Activated naive CD8-positive, alpha-beta T cell treated with anti-CD3 and anti-CD28 coated beads, Interleukin-2, amount 50 U/mL, for 24 hours (primary cell): ENCODE measurements at regions not wholly inside any gene's neighbourhood (a gene's known extent, or its start where the extent isn't known, plus 50 kb on each side); places are given as distances from the start of the nearest gene placed in this dataset.

Source experiments
- ATAC-seq: fragments of 150-1000 bp; cut with Tn5 transposase; one replicate; pipeline ENCODE4 v1.10.0; 2021
- DNase-seq: peaks from one replicate; pipeline ENCODE4 v3.0.0; 2021
- H3K27ac Mint-ChIP-seq: one replicate; pipeline ENCODE4 v1.8.0; 2021; ENCODE audit warnings: mild to moderate bottlenecking, mixed read lengths
- H3K27me3 Mint-ChIP-seq: one replicate; pipeline ENCODE4 v1.8.0; 2021; ENCODE audit warnings: mixed read lengths
- H3K36me3 Mint-ChIP-seq: one replicate; pipeline ENCODE4 v1.8.0; 2021; ENCODE audit warnings: low read depth, mixed read lengths
- H3K4me1 Mint-ChIP-seq: one replicate; pipeline ENCODE4 v1.8.0; 2021; ENCODE audit warnings: mixed read lengths
- H3K4me3 Mint-ChIP-seq: one replicate; pipeline ENCODE4 v1.8.0; 2021; ENCODE audit warnings: mild to moderate bottlenecking, moderate library complexity, mixed read lengths
- H3K9me3 Mint-ChIP-seq: one replicate; pipeline ENCODE4 v1.8.0; 2021; ENCODE audit warnings: mixed read lengths

GRCh38 chr10:1896153-1896552, 158.8 kb upstream of the ADARB2 start:
- DNase-seq: no peak
- no peaks in the 10 kb centered on the region for H3K36me3 Mint-ChIP-seq
- no peak for ATAC-seq
- H3K9me3 Mint-ChIP-seq: no peaks in the 10 kb centered on the region
- no peak overlapping the region for H3K27ac Mint-ChIP-seq
- peaks cover 10% of the 10 kb centered on the region for H3K4me1 Mint-ChIP-seq
- H3K27me3 Mint-ChIP-seq: no peaks in the 10 kb centered on the region
- H3K4me3 Mint-ChIP-seq: no peak overlapping the region

GRCh38 chr10:1895691-1896090, 158.4 kb upstream of the ADARB2 start:
- H3K27me3 Mint-ChIP-seq: no peaks in the 10 kb centered on the region
- no peak for DNase-seq

GRCh38 chr10:1894912-1895311, 157.6 kb upstream of the ADARB2 start:
- DNase-seq: no peak
- no peak overlapping the region for H3K27ac Mint-ChIP-seq
- no peak overlapping the region for H3K4me3 Mint-ChIP-seq
- H3K9me3 Mint-ChIP-seq: no peaks in the 10 kb centered on the region
- ATAC-seq: no peak
- no peaks in the 10 kb centered on the region for H3K27me3 Mint-ChIP-seq
- H3K4me1 Mint-ChIP-seq: peaks cover 10% of the 10 kb centered on the region
- H3K36me3 Mint-ChIP-seq: no peaks in the 10 kb centered on the region

More at GRCh38 chr10:1895691-1896090, 158.4 kb upstream of the ADARB2 start:
- no peak overlapping the region for H3K4me3 Mint-ChIP-seq
- H3K4me1 Mint-ChIP-seq: peaks cover 10% of the 10 kb centered on the region
- H3K36me3 Mint-ChIP-seq: no peaks in the 10 kb centered on the region
- ATAC-seq: no peak
- no peak overlapping the region for H3K27ac Mint-ChIP-seq
- no peaks in the 10 kb centered on the region for H3K9me3 Mint-ChIP-seq

- no peaks in the 10 kb centered on the region for H3K27me3 Mint-ChIP-seq
- DNase-seq: no peak
- no peaks in the 10 kb centered on the region for H3K36me3 Mint-ChIP-seq
- H3K4me1 Mint-ChIP-seq: peaks cover 10% of the 10 kb centered on the region
- no peak for ATAC-seq
- H3K9me3 Mint-ChIP-seq: peaks cover 2% of the 10 kb centered on the region
- H3K4me3 Mint-ChIP-seq: no peak overlapping the region
- no peak overlapping the region for H3K27ac Mint-ChIP-seq
These were observed 156.6 kb upstream of the ADARB2 start for GRCh38 chr10:1893941-1894340.

- Mint-ChIP-seq H3K9me3 (peaks cover 18% of the 10 kb centered on the region), H3K27ac (no peak overlapping the region)
- ATAC-seq: no peak
These were observed 148.7 kb upstream of the ADARB2 start for GRCh38 chr10:1886039-1886438.

GRCh38 chr10:1882728-1883127, 145.4 kb upstream of the ADARB2 start:
- Mint-ChIP-seq H3K4me3 (no peak overlapping the region), H3K4me1 (no peaks in the 10 kb centered on the region), H3K27ac (no peak overlapping the region), H3K36me3 (no peaks in the 10 kb centered on the region), H3K9me3 (peaks cover 10% of the 10 kb centered on the region), H3K27me3 (peaks cover 4% of the 10 kb centered on the region)
- DNase-seq (no peak), ATAC-seq (no peak)

More at GRCh38 chr10:1886039-1886438, 148.7 kb upstream of the ADARB2 start:
- Mint-ChIP-seq H3K36me3 (no peaks in the 10 kb centered on the region), H3K4me1 (no peaks in the 10 kb centered on the region), H3K4me3 (no peak overlapping the region), H3K27me3 (no peaks in the 10 kb centered on the region)
- no peak for DNase-seq

GRCh38 chr10:1882180-1882579, 144.9 kb upstream of the ADARB2 start:
- H3K36me3 Mint-ChIP-seq: no peaks in the 10 kb centered on the region

GRCh38 chr10:1881636-1882035, 144.3 kb upstream of the ADARB2 start:
- DNase-seq: no peak
- no peak overlapping the region for H3K4me3 Mint-ChIP-seq
- H3K9me3 Mint-ChIP-seq: peaks cover 6% of the 10 kb centered on the region
- no peak for ATAC-seq
- H3K27ac Mint-ChIP-seq: no peak overlapping the region
- H3K36me3 Mint-ChIP-seq: no peaks in the 10 kb centered on the region
- H3K4me1 Mint-ChIP-seq: no peaks in the 10 kb centered on the region
- peaks cover 4% of the 10 kb centered on the region for H3K27me3 Mint-ChIP-seq

More at GRCh38 chr10:1882180-1882579, 144.9 kb upstream of the ADARB2 start:
- ATAC-seq (no peak), DNase-seq (no peak)
- no peak overlapping the region for H3K27ac Mint-ChIP-seq
- no peaks in the 10 kb centered on the region for H3K4me1 Mint-ChIP-seq
- H3K9me3 Mint-ChIP-seq: peaks cover 10% of the 10 kb centered on the region
- H3K27me3 Mint-ChIP-seq: peaks cover 4% of the 10 kb centered on the region
- H3K4me3 Mint-ChIP-seq: no peak overlapping the region

GRCh38 chr10:1874533-1874932, 137.2 kb upstream of the ADARB2 start:
- DNase-seq: no peak
- Mint-ChIP-seq H3K27me3 (peaks cover 4% of the 10 kb centered on the region), H3K4me3 (no peak overlapping the region), H3K36me3 (no peaks in the 10 kb centered on the region), H3K9me3 (peaks cover 6% of the 10 kb centered on the region), H3K27ac (no peak overlapping the region), H3K4me1 (no peaks in the 10 kb centered on the region)
- ATAC-seq: no peak

GRCh38 chr10:1873661-1874315, 136.5 kb upstream of the ADARB2 start:
- Mint-ChIP-seq H3K4me3 (no peak overlapping the region), H3K36me3 (no peaks in the 10 kb centered on the region), H3K27me3 (peaks cover 4% of the 10 kb centered on the region), H3K27ac (no peak overlapping the region), H3K9me3 (peaks cover 6% of the 10 kb centered on the region), H3K4me1 (no peaks in the 10 kb centered on the region)
- DNase-seq (no peak), ATAC-seq (no peak)

GRCh38 chr10:1872151-1872726, 134.9 kb upstream of the ADARB2 start:
- H3K4me3 Mint-ChIP-seq: no peak overlapping the region
- no peaks in the 10 kb centered on the region for H3K27me3 Mint-ChIP-seq
- no peak overlapping the region for H3K27ac Mint-ChIP-seq
- no peak for ATAC-seq
- H3K9me3 Mint-ChIP-seq: peaks cover 6% of the 10 kb centered on the region
- DNase-seq: no peak
- no peaks in the 10 kb centered on the region for H3K36me3 Mint-ChIP-seq
- no peaks in the 10 kb centered on the region for H3K4me1 Mint-ChIP-seq

- Mint-ChIP-seq H3K9me3 (peaks cover 14% of the 10 kb centered on the region), H3K27me3 (no peaks in the 10 kb centered on the region), H3K4me1 (no peaks in the 10 kb centered on the region), H3K27ac (no peak overlapping the region), H3K4me3 (no peak overlapping the region), H3K36me3 (no peaks in the 10 kb centered on the region)
- DNase-seq (no peak), ATAC-seq (no peak)
These were observed 133.2 kb upstream of the ADARB2 start for GRCh38 chr10:1870491-1870890.

GRCh38 chr10:1869861-1870260, 132.5 kb upstream of the ADARB2 start:
- no peaks in the 10 kb centered on the region for H3K36me3 Mint-ChIP-seq
- ATAC-seq: no peak
- H3K4me1 Mint-ChIP-seq: no peaks in the 10 kb centered on the region
- no peak overlapping the region for H3K4me3 Mint-ChIP-seq
- H3K27me3 Mint-ChIP-seq: no peaks in the 10 kb centered on the region
- H3K27ac Mint-ChIP-seq: no peak overlapping the region
- H3K9me3 Mint-ChIP-seq: peaks cover 14% of the 10 kb centered on the region
- DNase-seq: no peak

- Mint-ChIP-seq H3K9me3 (peaks cover 15% of the 10 kb centered on the region), H3K4me3 (no peak overlapping the region), H3K27ac (no peak overlapping the region), H3K36me3 (no peaks in the 10 kb centered on the region), H3K4me1 (no peaks in the 10 kb centered on the region), H3K27me3 (no peaks in the 10 kb centered on the region)
- DNase-seq: no peak
- no peak for ATAC-seq
These were observed 123.0 kb upstream of the ADARB2 start for GRCh38 chr10:1860351-1860750.

- Mint-ChIP-seq H3K27me3 (no peaks in the 10 kb centered on the region), H3K36me3 (no peaks in the 10 kb centered on the region), H3K27ac (no peak overlapping the region), H3K9me3 (peaks cover 3% of the 10 kb centered on the region), H3K4me1 (no peaks in the 10 kb centered on the region), H3K4me3 (no peak overlapping the region)
- DNase-seq (no peak), ATAC-seq (no peak)
These were observed 121.2 kb upstream of the ADARB2 start for GRCh38 chr10:1858547-1858946.
